RPMI7951 (cell line): ENCODE measurements at regions not wholly inside any gene's neighbourhood (a gene's known extent, or its start where the extent isn't known, plus 50 kb on each side); places are given as distances from the start of the nearest gene placed in this dataset.

Source experiments
- DNase-seq: peaks from one replicate; pipeline ENCODE4 v3.0.0-alpha.2; 2012; ENCODE audit warnings: low read depth

- DNase-seq = peak; percentile 74
Measured at GRCh38 chr2:45275242-45275805, 266.1 kb upstream of the SIX2 start.

- no peak for DNase-seq
Measured at GRCh38 chr2:45274250-45274926, 265.1 kb upstream of the SIX2 start.

- DNase-seq = no peak
Measured at GRCh38 chr2:45273412-45274249, 264.4 kb upstream of the SIX2 start.

GRCh38 chr2:45272549-45273265 lies 263.5 kb upstream of the SIX2 start:
- DNase-seq = no peak

- peak; percentile 68 for DNase-seq
Measured at GRCh38 chr2:45269149-45269793, 260.0 kb upstream of the SIX2 start.

GRCh38 chr2:45268631-45269030 lies 259.4 kb upstream of the SIX2 start:
- DNase-seq = no peak

GRCh38 chr2:45267062-45267792 lies 258.0 kb upstream of the SIX2 start:
- no peak for DNase-seq

GRCh38 chr2:45265336-45265735 lies 256.1 kb upstream of the SIX2 start:
- no peak for DNase-seq

- DNase-seq = peak; percentile 86
Measured at GRCh38 chr2:45264227-45265225, 255.3 kb upstream of the SIX2 start.

- DNase-seq = peak; percentile 43
Measured at GRCh38 chr2:45263147-45263546, 253.9 kb upstream of the SIX2 start.

- no peak for DNase-seq
Measured at GRCh38 chr2:45261746-45262145, 252.5 kb upstream of the SIX2 start.

- no peak for DNase-seq
Measured at GRCh38 chr2:45260946-45261345, 251.7 kb upstream of the SIX2 start.

- peak; percentile 29 for DNase-seq
Measured at GRCh38 chr2:45259547-45260160, 250.4 kb upstream of the SIX2 start.

GRCh38 chr2:45259138-45259537 lies 249.9 kb upstream of the SIX2 start:
- DNase-seq = no peak

GRCh38 chr2:45258311-45258710 lies 249.1 kb upstream of the SIX2 start:
- DNase-seq = no peak

- no peak for DNase-seq
Measured at GRCh38 chr2:45257820-45258219, 248.6 kb upstream of the SIX2 start.

GRCh38 chr2:45256867-45257641 lies 247.8 kb upstream of the SIX2 start:
- no peak for DNase-seq

GRCh38 chr2:45256173-45256866 lies 247.1 kb upstream of the SIX2 start:
- DNase-seq = peak; percentile 33
